Gastroesophageal sphincter (tissue), 4 donors: ENCODE measurements at regions not wholly inside any gene's neighbourhood (a gene's known extent, or its start where the extent isn't known, plus 50 kb on each side); places are given as distances from the start of the nearest gene placed in this dataset.

ENCODE experiments used
- ATAC-seq: fragments of 150-250 bp; one replicate; pipeline ENCODE4 v1.9.1; 2016; ENCODE audit warnings: mild to moderate bottlenecking, moderate library complexity
- H3K27ac ChIP-seq, 4 donors: fragments of 200-600 bp; sonication (generic) in 3 of 4; 1 replicate in 3 of 4; 2 replicates in 1 of 4; pipeline ENCODE4 v1.5.1; 2016 to 2019
- H3K27me3 ChIP-seq: fragments of 200-600 bp; sonication (generic); one replicate; pipeline ENCODE4 v1.5.1; 2019
- H3K36me3 ChIP-seq, 2 donors: fragments of 200-600 bp; sonication (generic); one replicate each; pipeline ENCODE4 v1.5.1; 2019; ENCODE audit warnings: control low read depth in 1 of 2
- H3K4me1 ChIP-seq, 3 donors: fragments of 200-600 bp; sonication (generic); 1 replicate in 2 of 3; 2 replicates in 1 of 3; pipeline ENCODE4 v1.5.1; 2016 to 2019; ENCODE audit warnings: control low read depth in 2 of 3
- H3K4me3 ChIP-seq, 2 donors: fragments of 200-600 bp; sonication (generic); one replicate each; pipeline ENCODE4 v1.5.1; 2019; ENCODE audit warnings: mild to moderate bottlenecking in 1 of 2, moderate library complexity in 1 of 2
- H3K9me3 ChIP-seq, 3 donors: fragments of 200-600 bp; sonication (generic); one replicate each; pipeline ENCODE4 v1.5.1; 2017 to 2019; ENCODE audit warnings: control low read depth in 2 of 3
- CTCF ChIP-seq, 4 experiments: fragments of 200-600 bp in 2 of 4; fragments of 450-650 bp in 2 of 4; sonication (generic) in 1 of 4; IDR thresholded peaks; one replicate each; pipeline ENCODE4 v1.5.1; 2017 to 2019; ENCODE audit warnings: antibody characterized with exemption in 4 of 4, mild to moderate bottlenecking in 2 of 4, moderate library complexity in 2 of 4
- EP300 ChIP-seq: sonication (generic); formaldehyde crosslinking; IDR thresholded peaks from one replicate; pipeline ENCODE4 v1.6.1; 2017; ENCODE audit warnings: antibody characterized with exemption, mild to moderate bottlenecking
- POLR2A ChIP-seq, 2 donors: fragments of 450-650 bp; IDR thresholded peaks; one replicate each; pipeline ENCODE4 v1.6.1; 2017; ENCODE audit warnings: antibody characterized with exemption in 2 of 2, mild to moderate bottlenecking in 2 of 2, moderate library complexity in 1 of 2
- POLR2AphosphoS5 ChIP-seq: sonication (generic); formaldehyde crosslinking; IDR thresholded peaks from one replicate; pipeline ENCODE4 v1.6.1; 2017; ENCODE audit warnings: antibody characterized with exemption
- WGBS, 2 donors: methylation state at CpG; one replicate each; pipeline ENCODE4 v1.1.5; 2018; ENCODE audit warnings: low coverage in 1 of 2; 5-methylcytosine and 5-hydroxymethylcytosine counted together

DNA sequence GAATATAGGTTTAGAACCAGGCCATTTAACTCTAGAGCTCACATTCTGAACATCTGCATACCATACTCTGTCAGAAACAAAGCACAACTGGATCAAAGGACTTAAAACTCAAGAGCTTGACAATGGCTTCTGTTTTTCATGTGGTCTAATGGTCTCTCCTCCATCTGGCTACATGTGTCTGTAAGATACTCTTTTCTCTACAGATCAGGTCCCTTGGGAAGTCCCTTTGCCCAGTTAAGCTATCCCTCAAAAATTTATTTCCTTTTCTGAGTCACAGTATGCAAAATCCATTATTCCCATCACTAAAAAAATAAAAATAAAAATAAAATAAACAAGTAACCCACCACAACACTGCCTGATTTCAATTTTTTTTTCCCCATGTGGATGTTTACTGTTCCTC, 357.0 kb upstream of the PRMT6 start:
- no peak for ATAC-seq
- H3K27ac ChIP-seq = no peak overlapping the region
- H3K27me3 ChIP-seq = no peaks in the 10 kb centered on the region
- no peak overlapping the region for H3K4me3 ChIP-seq
- H3K36me3 ChIP-seq = no peaks in the 10 kb centered on the region
- no peaks in the 10 kb centered on the region for H3K4me1 ChIP-seq
- no peaks in the 10 kb centered on the region for H3K9me3 ChIP-seq
- no peak for TF ChIP-seq EP300
- TF ChIP-seq POLR2AphosphoS5 = no peak
- no peak for TF ChIP-seq CTCF (IDR thresholded peaks at IDR 0.05)
- no peak for TF ChIP-seq POLR2A (IDR thresholded peaks at IDR 0.05)

DNA sequence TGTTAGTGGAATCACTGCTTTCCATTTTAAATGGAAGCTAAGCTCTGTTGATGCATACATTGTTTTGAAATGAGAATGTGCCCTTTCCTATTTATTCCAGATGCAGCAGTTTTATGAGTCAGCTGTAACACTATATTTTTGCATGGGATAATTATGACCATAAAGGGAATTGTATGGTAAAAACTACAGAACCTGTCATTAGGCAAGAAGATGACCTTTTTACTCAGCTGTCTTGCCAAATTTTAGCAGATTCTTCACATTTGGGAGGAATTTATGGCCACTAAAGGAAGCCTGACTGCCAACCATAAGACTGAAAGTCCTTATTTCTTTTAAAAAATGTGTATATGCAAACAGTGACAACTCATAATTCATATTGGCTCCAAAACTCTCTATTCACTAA, 356.3 kb upstream of the PRMT6 start:
- Histone ChIP-seq H3K4me3 (no peak overlapping the region), H3K4me1 (no peaks in the 10 kb centered on the region), H3K27ac (no peak overlapping the region), H3K9me3 (no peaks in the 10 kb centered on the region), H3K27me3 (no peaks in the 10 kb centered on the region), H3K36me3 (no peaks in the 10 kb centered on the region)
- TF ChIP-seq CTCF (IDR thresholded peaks at IDR 0.05) = no peak
- no peak for TF ChIP-seq EP300
- TF ChIP-seq POLR2A (IDR thresholded peaks at IDR 0.05) = no peak
- no peak for TF ChIP-seq POLR2AphosphoS5
- ATAC-seq = no peak

- ATAC-seq = no peak
- no peak overlapping the region for H3K4me3 ChIP-seq
- H3K4me1 ChIP-seq = no peaks in the 10 kb centered on the region
- H3K27me3 ChIP-seq = no peaks in the 10 kb centered on the region
- no peak for TF ChIP-seq CTCF (IDR thresholded peaks at IDR 0.05)
- TF ChIP-seq POLR2AphosphoS5 = no peak
- TF ChIP-seq EP300 = no peak
- no peak for TF ChIP-seq POLR2A (IDR thresholded peaks at IDR 0.05)
- H3K9me3 ChIP-seq = no peaks in the 10 kb centered on the region
- no peak overlapping the region for H3K27ac ChIP-seq
- no peaks in the 10 kb centered on the region for H3K36me3 ChIP-seq
Observed at GRCh38 chr1:106705971-106706370, 350.5 kb upstream of the PRMT6 start.

DNA sequence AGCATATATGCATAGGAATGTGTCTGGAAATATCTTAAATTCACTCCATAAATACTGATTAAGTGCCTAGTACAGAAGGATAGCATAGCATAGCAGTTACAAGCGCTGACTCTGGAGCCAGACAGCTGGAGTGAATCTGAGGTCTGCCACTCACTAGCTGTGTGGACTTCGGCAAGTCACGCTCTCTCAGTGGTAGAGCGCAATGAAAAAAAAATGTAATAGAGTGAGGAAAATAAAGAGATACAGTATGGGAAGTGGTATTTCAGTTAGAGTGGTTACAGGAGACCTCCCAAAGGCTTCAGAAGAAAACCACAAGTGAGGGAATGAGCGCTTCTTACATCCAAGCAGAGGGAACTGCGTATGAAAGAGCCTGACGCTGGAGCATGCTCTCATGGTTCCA, 338.9 kb upstream of the PRMT6 start:
- H3K9me3 ChIP-seq = no peaks in the 10 kb centered on the region
- no peak for TF ChIP-seq CTCF (IDR thresholded peaks at IDR 0.05)
- no peak for TF ChIP-seq POLR2AphosphoS5
- no peak for TF ChIP-seq EP300
- no peak for TF ChIP-seq POLR2A (IDR thresholded peaks at IDR 0.05)
- H3K4me3 ChIP-seq = no peak overlapping the region
- H3K4me1 ChIP-seq = no peaks in the 10 kb centered on the region
- H3K27me3 ChIP-seq = no peaks in the 10 kb centered on the region
- H3K27ac ChIP-seq = no peak overlapping the region
- ATAC-seq = no peak
- no peaks in the 10 kb centered on the region for H3K36me3 ChIP-seq
- WGBS, 2 donors = 67 to 86% methylated on average over 7 of the region's 7 CpGs

DNA sequence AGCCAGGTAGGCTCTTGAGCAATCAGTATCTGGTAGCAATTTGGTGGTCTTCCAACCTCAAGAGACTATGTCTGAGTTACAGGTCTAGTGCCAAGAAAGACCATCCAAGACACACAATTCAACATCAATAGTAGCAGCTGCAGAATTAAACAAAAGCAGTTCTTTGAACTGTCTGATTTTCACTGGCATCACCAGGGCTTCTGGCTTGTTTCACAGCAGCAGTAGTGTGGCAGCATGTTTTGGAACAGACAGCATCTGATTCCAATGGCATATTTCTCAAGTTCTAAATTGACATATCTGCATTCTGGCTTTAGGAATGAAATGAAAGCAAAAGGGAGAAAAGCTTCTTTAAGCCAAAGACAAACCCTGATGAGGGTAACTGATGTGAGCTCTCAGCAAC, 334.7 kb upstream of the PRMT6 start:
- Histone ChIP-seq H3K27me3 (no peaks in the 10 kb centered on the region), H3K9me3 (peaks cover 0 to 7% (median 0%) of the 10 kb centered on the region in 3 donors), H3K36me3 (no peaks in the 10 kb centered on the region), H3K27ac (no peak overlapping the region), H3K4me1 (no peaks in the 10 kb centered on the region), H3K4me3 (no peak overlapping the region)
- ATAC-seq = no peak
- TF ChIP-seq EP300 (no peak), CTCF (IDR thresholded peaks at IDR 0.05) (no peak), POLR2A (IDR thresholded peaks at IDR 0.05) (no peak), POLR2AphosphoS5 (no peak)
